Uterus (tissue), 2 donors: ENCODE measurements at regions not wholly inside any gene's neighbourhood (a gene's known extent, or its start where the extent isn't known, plus 50 kb on each side); places are given as distances from the start of the nearest gene placed in this dataset.

Experiments used
- CTCF ChIP-seq, 4 experiments: fragments of 200-600 bp in 2 of 4; fragments of 450-650 bp in 2 of 4; sonication (generic) in 2 of 4; IDR thresholded peaks; one replicate each; pipeline ENCODE4 v1.5.1; 2016 to 2019; ENCODE audit warnings: antibody characterized with exemption in 4 of 4, mild to moderate bottlenecking in 2 of 4, moderate library complexity in 1 of 4
- POLR2A ChIP-seq, 2 donors: fragments of 450-650 bp; IDR thresholded peaks; one replicate each; pipeline ENCODE4 v1.6.1; 2016; ENCODE audit warnings: antibody characterized with exemption in 2 of 2, mild to moderate bottlenecking in 1 of 2, moderate library complexity in 1 of 2

- no peak for TF ChIP-seq CTCF (IDR thresholded peaks at IDR 0.05)
- no peak for TF ChIP-seq POLR2A (IDR thresholded peaks at IDR 0.05)
Measured at GRCh38 chr22:49333206-49333605, 494.5 kb downstream of the BRD1 start.
